Epithelial cell of esophagus (primary cell): ENCODE measurements at regions not wholly inside any gene's neighbourhood (a gene's known extent, or its start where the extent isn't known, plus 50 kb on each side); places are given as distances from the start of the nearest gene placed in this dataset.
"Not testable (repeated sequence)": the region's sequence is repeated elsewhere in the genome, so short reads cannot be mapped to it uniquely, and the experiment has no call there.

Experiments used
- DNase-seq: peaks from one replicate; pipeline ENCODE4 v3.0.0; 2010; ENCODE audit warnings: low read depth
- H3K4me3 ChIP-seq: 2 replicates; pipeline ENCODE4 v1.5.1; 2011; ENCODE audit warnings: mild to moderate bottlenecking, low read length, control low read depth
- TF ChIP-seq, protein P1 (sequence below): IDR thresholded peaks from 2 replicates; pipeline ENCODE4 v1.5.1; 2011; ENCODE audit warnings: low read depth, mild to moderate bottlenecking, low read length, control low read depth, inconsistent platforms; ENCODE audit not compliant: insufficient read depth; ENCODE audit errors: missing control alignments

DNA sequence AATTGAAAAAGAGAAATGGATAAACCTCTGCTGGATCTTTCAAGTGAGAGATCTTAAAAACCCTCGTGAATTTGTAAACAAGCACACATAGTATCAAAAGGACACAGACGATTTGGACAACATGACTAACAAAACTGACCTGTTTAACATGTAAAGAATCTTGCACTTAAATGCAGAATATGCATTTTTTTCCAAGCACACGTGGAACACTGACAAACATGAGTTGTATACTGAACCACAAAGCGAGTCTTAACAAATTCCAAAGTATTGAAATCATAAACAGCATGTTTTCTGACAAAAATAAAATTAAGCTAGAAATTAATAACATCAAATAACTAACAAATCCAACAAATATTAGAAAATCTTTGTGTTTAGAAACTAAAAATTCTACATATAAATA, 65.0 kb upstream of the ZNF746 start:
- TF ChIP-seq, protein P1, sequence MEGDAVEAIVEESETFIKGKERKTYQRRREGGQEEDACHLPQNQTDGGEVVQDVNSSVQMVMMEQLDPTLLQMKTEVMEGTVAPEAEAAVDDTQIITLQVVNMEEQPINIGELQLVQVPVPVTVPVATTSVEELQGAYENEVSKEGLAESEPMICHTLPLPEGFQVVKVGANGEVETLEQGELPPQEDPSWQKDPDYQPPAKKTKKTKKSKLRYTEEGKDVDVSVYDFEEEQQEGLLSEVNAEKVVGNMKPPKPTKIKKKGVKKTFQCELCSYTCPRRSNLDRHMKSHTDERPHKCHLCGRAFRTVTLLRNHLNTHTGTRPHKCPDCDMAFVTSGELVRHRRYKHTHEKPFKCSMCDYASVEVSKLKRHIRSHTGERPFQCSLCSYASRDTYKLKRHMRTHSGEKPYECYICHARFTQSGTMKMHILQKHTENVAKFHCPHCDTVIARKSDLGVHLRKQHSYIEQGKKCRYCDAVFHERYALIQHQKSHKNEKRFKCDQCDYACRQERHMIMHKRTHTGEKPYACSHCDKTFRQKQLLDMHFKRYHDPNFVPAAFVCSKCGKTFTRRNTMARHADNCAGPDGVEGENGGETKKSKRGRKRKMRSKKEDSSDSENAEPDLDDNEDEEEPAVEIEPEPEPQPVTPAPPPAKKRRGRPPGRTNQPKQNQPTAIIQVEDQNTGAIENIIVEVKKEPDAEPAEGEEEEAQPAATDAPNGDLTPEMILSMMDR = no peak
- peak; percentile 68 for DNase-seq
- no peak overlapping the region for H3K4me3 ChIP-seq

DNA sequence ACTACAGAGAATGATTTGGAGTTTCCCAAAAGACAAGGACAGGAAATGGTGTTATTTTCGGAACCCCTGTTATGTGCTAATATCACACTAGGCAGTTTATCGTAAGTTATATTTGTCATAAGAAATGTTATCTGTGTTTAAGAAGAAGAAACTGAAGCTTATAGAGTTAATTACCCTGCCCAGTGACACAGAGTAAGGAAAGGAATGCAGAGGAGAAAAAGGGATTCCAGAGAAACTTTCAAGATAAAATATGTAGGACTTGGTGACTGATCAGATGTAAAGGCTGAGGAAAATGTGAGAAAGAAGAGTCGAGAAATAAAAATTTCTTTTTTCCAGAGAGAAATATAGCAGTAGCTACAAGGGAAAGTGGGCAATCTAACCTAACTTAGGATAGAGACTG, 63.5 kb upstream of the ZNF746 start:
- DNase-seq = no peak
- TF ChIP-seq, protein P1 = no peak
- no peak overlapping the region for H3K4me3 ChIP-seq

DNA sequence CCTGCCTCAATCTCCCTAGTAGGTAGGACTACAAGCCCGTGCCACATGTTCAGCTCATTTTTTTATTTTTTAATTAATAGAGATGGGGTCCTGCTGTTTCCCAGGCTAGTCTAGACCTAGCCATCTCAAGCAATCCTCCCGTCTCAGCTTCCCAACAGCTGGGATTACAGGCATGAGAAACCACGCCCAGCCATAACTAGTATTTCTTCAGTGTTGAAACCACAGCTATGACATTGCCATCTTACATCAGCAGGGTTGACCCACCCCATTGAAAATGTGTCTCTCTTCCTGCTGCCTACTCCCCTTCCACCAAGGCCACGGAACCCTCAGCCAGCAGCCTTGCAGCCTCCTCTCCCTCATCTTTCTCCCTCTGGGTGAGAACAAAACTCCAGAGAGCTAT, 62.1 kb upstream of the ZNF746 start:
- TF ChIP-seq, protein P1 = no peak
- H3K4me3 ChIP-seq = no peak overlapping the region
- peak; percentile 88 for DNase-seq

DNA sequence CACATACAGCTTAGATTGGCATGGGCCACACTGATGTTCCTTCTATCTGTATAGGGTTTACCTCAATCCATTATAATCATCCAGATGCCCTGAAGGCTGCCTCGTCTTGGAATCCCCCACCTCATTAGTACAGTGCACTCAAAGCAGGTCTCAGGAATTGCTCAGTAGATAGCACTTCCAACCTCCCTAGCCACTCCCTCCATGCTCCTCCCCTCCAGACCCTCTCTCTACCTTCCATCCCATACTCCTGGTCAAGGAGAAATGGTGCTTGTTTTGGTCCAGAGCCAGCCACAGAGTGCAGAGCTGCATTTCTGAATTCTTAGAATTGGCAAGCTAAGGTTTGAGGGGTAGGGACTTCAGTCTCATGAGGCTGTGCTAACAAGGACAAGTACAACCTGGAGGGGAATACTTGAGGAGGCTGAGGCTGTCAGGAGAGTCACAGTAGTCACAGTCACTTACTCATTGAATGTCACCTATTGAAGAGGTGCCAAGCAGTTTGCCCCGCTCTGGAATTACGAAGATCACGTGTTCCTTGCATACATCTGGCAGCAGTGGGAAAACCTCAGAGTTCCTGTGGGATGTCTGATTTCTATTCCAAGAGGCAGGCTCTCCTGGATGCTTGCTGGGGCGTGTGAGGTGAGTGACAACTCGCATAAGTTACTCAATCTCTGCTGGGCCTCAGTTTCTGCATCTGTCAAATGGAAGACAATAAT, 60.7 kb upstream of the ZNF746 start:
- H3K4me3 ChIP-seq = no peak overlapping the region
- TF ChIP-seq, protein P1 = no peak
- DNase-seq = peak; percentile 85

DNA sequence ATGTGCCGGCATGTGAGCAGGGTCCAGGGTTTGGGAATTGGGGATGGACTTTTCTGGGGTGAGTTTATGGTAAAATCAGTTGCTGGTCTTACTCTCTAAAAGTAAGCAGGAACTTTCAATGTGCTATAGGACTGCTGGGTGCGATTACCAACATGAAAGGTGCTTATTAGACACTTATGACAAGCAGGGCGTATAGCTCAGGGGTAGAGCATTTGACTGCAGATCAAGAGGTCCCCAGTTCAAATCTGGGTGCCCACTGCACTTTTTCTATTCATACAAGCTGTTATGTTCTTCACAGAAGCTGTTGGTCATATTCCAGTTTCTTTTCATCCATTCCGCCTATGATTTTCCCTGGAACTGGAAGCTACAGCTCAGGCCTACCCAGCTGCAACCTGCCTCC, 58.9 kb upstream of the ZNF746 start:
- not testable (repeated sequence) for DNase-seq, H3K4me3 ChIP-seq

DNA sequence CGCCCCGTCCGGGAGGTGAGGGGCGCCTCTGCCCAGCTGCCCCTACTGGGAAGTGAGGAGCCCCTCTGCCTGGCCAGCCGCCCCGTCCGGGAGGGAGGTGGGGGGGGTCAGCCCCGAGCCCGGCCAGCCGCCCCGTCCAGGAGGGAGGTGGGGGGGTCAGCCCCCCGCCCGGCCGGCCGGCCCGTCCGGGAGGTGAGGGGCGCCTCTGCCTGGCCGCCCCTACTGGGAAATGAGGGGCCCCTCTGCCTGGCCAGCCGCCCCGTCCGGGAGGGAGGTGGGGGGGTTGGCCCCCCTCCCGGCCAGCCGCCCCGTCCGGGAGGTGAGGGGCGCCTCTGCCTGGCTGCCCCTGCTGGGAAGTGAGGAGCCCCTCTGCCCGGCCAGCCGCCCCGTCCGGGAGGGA, 57.2 kb upstream of the ZNF746 start:
- not testable (repeated sequence) for H3K4me3 ChIP-seq, DNase-seq

DNA sequence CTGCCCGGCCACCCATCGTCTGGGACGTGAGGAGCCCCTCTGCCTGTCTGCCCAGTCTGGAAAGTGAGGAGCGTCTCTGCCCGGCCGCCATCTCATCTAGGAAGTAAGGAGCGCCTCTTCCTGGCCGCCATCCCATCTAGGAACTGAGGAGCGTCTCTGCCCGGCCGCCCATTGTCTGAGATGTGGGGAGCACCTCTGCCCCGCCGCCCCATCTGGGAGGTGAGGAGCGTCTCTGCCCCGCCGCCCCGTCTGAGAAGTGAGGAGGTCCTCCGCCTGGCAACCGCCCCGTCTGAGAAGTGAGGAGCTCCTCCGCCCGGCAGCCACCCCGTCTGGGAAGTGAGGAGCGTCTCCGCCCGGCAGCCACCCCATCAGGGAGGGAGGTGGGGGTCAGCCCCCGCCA, 56.4 kb upstream of the ZNF746 start:
- DNase-seq, H3K4me3 ChIP-seq: not testable (repeated sequence)

DNA sequence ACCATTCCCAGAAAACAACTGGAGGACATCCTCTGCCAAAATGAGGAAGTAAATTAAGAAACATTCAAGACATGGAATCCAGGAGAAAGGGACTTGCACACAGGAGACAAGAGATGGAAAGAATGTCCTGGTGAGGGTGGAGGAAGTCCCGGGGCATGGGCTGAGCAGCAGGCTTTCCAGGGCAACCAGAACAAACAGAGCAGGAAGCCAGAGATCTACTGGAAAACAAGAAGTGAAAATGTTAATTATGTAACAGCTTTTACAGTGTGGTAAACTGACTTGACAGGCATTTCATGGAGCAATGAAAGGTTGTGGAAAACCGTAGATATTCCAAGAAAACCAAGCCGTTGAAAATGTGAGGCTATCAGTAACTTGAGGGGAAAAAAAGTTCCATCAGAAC, 55.2 kb upstream of the ZNF746 start:
- H3K4me3 ChIP-seq = no peak overlapping the region
- TF ChIP-seq, protein P1 = no peak
- no peak for DNase-seq
